Ramos (cell line): ENCODE measurements at regions not wholly inside any gene's neighbourhood (a gene's known extent, or its start where the extent isn't known, plus 50 kb on each side); places are given as distances from the start of the nearest gene placed in this dataset.
"Not testable (repeated sequence)": the region's sequence is repeated elsewhere in the genome, so short reads cannot be mapped to it uniquely, and the experiment has no call there.

Experiments
- in situ Hi-C: fragments of 300-500 bp; cut with MboI; formaldehyde crosslinking; loops from one replicate; pipeline ENCODE4 v1.14.3; 2022; ENCODE audit warnings: low sequenced_read_pairs; ENCODE audit not compliant: unreplicated experiment

GRCh38 chrX:137858106-137858505 is 292.2 kb downstream of the ZIC3 start:
- in situ Hi-C loops = no loop called here

DNA sequence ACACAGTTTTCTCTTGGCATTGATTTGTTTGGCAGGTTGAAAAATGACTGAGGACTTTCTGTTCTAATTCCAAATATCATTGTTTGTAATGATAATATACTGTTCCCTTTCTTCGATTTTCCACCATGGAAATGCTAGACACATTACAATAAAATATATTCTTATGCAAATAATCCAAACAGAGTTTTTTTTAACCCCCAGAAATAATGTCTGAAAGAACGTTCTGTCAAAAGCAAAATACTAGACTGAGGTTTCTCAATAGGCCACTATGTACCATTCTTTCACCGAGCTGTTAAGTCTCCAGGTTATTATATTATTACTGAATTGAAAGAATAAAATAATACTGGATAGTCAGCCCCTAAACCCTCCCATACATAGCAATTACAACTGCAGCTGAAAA is 312.5 kb downstream of the ZIC3 start:
- in situ Hi-C loops = no loop called here

GRCh38 chrX:137882960-137883359 is 317.0 kb downstream of the ZIC3 start:
- in situ Hi-C loops = no loop called here

GRCh38 chrX:137884813-137885212 is 318.9 kb downstream of the ZIC3 start:
- in situ Hi-C loops = not testable (repeated sequence)

GRCh38 chrX:137891431-137891830 is 325.5 kb downstream of the ZIC3 start:
- in situ Hi-C loops = no loop called here

GRCh38 chrX:137896123-137896522 is 330.2 kb downstream of the ZIC3 start:
- in situ Hi-C loops = no loop called here

DNA sequence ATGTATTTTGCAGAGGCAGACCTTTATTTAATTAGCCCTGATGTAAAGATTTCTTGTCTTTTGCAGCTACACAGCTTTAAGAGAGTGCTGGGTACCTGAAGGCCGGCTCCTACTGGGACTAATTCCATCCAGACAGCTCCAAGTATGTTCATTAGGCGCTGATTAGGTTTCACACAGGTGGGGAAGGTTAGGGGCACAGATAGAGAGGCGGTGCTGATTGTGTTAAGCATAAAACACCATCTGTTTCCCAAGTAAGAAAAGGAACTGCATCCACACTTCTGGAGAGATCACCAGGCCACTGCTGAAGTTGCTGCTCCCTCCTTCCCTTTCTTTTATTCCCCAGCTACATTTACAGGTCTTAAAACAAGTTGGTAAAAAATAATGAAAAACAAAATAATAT is 349.5 kb downstream of the ZIC3 start:
- in situ Hi-C loops = no loop called here

DNA sequence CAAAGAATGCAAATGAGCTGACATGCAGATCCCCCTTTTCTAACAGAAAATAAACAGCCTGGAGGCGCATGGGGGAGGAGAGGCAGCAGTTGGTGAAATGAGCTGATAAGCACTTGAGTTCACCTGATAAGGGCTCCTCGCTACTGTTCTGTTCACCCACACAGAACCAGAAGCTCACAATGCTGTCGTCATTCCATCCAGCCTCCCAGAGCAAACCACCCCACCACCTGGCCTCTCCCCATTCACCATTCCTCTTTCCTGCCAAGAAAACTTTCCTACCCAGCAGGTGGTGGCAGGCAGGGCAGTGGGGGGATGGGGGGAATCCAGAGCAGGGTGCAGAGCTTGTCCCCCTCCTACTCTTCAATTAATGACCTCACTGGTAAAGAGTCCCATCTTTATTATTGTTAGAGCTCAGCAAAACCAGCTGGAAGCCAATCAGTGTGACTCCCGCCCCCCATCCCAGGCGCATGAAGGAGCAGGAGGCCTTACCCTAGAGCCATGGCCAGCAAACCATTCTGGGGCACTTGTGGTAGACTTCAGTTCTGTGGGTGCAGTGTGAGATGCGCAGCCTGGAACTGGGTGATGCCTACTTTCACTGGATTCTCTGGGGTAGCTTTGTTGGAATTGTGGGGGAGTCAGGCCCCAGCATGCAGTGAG is 350.3 kb downstream of the ZIC3 start:
- in situ Hi-C loops = no loop called here

- in situ Hi-C loops = no loop called here
These were observed 360.2 kb downstream of the ZIC3 start for GRCh38 chrX:137926090-137926489.

GRCh38 chrX:137929951-137930350 is 364.0 kb downstream of the ZIC3 start:
- in situ Hi-C loops = no loop called here

DNA sequence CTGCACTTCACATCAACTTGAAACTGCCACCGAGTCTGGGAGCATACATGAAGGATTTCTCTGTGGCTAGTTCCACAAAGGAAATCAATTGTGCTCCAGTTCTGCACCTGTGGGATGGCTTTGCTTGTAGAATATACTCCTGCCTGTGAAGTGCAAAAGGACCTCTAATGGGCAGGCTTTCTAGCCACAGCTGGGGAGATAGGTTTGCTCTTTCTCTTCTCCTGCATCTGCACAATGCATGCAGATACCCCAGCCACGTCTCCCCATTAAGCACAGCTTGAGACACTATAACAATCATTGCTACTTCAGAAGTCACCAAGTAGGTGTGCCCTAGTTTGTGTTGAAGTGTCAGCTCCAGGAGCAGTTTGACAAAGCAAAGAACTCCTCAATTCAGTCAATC is 364.6 kb downstream of the ZIC3 start:
- in situ Hi-C loops = no loop called here

- in situ Hi-C loops = not testable (repeated sequence)
These were observed 368.3 kb downstream of the ZIC3 start for GRCh38 chrX:137934214-137934613.

- in situ Hi-C loops = not testable (repeated sequence)
These were observed 369.0 kb downstream of the ZIC3 start for GRCh38 chrX:137934887-137935286.

DNA sequence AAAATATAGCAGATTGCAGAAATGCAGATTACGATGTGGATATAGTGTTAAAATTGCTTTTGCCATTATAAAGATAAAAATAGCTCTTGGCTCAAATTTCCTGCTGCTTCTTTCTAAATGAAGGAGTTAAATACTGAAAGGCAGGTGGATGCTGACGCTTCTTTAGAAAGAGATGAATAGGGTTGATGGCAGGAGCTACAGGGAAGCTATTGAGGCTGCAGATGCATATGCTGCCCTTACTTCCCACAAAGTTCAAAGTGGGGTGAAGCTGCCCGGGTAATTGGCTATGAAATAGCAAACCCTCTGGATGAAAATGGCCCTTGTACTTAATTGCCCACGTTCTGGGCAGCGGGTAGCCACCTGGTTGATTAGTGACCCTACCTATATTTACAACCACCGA is 379.5 kb downstream of the ZIC3 start:
- in situ Hi-C loops = no loop called here

- in situ Hi-C loops = no loop called here
These were observed 403.3 kb downstream of the ZIC3 start for GRCh38 chrX:137969191-137969590.

DNA sequence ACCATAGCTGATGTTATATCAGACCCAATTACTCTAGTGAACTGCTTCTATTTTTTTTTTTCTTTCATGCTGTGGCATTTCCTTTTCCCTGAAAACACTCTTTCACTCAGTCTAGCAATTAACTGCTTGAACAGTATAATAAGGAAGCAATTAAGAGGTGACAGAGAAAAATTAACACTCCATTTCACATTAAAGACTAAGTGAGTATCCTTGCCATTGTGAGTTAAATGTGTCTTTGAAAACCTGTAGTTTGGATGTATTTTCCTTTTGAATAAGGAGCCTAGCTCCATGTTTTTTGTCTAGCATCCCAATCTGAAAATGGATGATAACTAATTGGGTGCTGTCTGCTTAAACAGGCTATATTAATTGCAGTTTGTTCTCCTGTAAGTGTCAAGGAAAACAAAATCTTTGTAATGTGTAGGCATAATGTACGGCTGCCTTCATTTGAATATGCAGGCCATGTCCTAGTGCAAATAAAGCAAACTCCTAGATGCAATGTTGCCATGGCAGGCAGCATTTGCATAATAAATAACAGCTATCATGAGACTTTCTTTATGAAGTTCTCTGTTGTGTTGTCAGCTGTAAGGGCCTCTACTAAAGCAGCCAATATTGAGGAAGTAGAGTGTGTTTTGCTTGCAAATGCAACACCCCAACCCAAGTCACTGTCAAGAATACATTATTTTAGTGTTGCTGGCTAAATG is 416.7 kb downstream of the ZIC3 start:
- in situ Hi-C loops = no loop called here

DNA sequence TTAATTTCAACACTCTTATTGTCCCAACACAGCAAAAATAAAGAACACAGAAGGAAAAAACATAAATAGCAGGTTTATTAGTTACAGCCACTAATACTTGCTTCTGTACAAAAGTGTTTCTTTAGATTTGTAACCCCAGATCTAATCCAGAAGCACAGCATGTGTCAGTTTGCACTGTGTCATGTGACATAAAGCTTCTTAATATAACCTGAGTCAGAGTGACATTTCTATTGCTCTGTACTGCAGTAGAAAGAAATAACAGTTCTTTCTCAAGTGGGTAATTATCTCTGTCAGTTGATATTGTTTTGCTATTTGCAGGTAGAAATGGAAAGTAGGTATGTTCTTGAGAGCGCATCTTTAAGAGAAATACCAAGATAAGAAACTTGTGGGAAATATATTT is 422.5 kb downstream of the ZIC3 start:
- in situ Hi-C loops = no loop called here

DNA sequence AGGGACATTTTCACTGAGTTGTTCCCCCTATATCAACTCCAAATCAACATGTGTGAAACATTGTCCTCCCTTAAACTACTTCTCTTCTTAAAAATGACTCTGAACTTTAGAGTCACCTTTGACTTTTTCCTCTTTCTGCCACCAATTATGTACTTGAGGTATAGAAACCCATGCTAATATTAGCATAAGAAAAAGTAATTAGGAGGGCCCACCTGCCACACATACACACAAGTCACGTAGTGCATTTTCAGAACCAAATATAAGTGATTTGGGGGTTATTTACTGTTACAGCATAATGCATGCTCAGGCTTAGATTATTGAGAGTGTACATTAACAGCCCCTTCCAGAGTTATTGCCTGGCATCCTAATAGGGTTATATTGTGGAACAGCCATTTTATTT is 432.7 kb downstream of the ZIC3 start:
- in situ Hi-C loops = no loop called here

- in situ Hi-C loops = no loop called here
These were observed 433.1 kb downstream of the ZIC3 start for GRCh38 chrX:137999071-137999470.

DNA sequence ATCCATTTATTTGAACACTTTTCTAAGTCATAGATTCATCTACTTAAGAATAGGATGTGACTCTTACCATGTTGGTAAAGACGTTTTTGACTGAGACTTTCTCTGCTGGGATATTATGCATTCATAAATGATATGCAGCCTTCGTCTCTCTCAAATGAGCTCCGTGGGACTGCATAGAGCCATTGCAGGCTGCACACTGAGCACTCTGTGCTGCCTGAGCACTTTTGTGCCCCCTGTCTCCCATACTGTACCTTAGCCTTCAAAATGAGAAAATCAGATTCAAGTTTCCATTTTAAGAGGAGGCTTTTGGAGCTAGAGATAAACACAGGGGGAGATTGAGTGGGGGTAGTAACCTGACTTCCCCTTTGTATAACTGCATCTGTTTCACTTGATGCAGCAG is 433.6 kb downstream of the ZIC3 start:
- in situ Hi-C loops = no loop called here

DNA sequence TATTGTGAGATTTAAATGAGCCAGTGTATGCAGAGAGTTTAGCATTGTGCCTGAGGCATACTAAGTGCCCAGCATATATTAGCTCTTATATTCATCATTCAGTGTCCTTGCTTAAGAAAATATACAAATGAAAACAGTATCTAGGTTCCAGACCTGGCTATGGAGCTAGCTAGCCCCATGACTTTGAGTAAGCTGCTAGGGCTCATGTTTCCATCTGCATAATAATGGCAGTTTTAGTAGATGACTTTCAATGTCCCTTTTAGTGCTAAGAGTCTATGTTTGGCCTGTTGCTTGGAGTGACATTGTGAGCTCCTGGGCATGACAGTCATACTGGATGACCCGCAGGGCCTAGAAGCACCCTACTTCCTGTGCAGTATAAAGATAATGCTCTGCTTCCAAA is 435.3 kb downstream of the ZIC3 start:
- in situ Hi-C loops = no loop called here

DNA sequence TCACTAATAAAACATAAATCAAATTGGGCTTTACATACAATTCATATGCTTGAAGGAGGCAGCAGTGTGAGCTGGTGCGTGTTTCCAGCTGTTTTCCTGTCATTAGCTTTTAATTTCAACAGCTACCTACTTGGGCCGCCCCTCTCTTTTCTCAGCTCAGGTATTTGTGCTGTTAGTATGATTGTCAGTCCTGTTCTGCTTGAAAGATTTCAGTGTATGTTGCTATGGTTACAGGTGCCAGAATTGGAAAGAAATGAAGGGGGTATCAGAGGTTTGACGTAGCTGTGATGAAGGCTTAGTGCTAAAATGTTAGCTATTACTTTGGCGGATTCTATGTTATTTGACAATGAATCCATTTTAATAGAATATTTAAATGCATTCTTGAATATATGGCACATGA is 440.3 kb downstream of the ZIC3 start:
- in situ Hi-C loops = no loop called here
